NCI-H128 (cell line): ENCODE measurements at regions not wholly inside any gene's neighbourhood (a gene's known extent, or its start where the extent isn't known, plus 50 kb on each side); places are given as distances from the start of the nearest gene placed in this dataset.
"Not testable (repeated sequence)": the region's sequence is repeated elsewhere in the genome, so short reads cannot be mapped to it uniquely, and the experiment has no call there.

ENCODE experiments used
- DNase-seq: peaks from one replicate; lab custom pipeline; 2025; ENCODE audit not compliant: unreplicated experiment; lab: John Stamatoyannopoulos, UW

GRCh38 chr3:87109465-87109864, 117.6 kb upstream of the CHMP2B start:
- DNase-seq: no peak

DNA sequence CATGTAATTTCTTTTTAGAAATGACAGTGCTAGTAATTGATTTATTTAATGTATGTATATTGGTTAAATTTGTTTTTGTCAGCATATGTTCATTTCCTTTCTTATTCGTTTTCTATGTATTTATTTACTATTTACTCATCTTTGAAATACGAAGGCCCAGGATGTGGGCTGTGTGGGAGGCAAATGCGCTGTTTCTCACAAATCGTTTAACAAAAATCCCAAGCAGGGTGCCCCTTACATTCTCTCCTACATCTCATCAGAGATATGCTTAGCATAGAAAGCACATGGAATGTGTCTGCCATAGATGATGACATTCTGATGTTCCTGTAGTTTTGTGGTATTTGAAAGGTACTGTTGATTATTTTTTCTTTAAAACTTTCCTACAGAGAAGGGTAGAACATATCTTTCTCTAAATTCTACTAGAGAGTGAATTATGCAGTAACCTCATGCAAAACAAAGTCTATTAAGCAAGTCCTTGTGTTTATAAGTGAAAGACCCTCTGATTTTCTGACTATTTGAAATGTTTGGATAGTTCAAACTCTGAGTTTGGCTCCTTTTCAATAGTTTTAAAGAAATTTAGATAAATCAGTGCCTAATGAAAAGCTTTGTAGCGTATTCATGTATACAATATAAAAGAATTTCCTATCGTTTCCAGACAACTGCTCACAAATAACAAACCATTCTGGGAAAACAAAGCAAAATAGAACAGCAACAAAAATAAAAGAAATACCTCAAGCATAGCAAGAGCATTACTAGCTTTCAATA, 111.1 kb upstream of the VGLL3 start:
- no peak for DNase-seq

DNA sequence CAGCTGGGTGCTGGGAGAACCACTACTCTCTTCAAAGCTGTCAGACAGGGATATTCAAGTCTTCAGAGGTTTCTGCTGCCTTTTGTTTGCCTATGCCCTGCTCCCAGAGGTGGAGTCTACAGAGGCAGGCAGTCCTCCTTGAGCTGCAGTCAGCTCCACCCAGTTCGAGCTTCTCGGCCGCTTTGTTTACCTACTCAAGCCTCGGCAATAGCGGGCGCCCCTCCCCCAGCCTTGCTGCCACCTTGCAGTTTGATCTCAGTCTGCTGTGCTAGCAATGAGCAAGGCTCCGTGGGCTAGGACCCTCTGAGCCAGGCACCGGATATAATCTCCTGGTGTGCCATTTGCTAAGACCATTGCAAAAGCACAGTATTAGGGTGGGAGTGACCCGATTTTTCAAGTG, 106.8 kb upstream of the VGLL3 start:
- not testable (repeated sequence) for DNase-seq

- DNase-seq: no peak
These were observed 99.7 kb upstream of the VGLL3 start for GRCh38 chr3:87090631-87091030.

DNA sequence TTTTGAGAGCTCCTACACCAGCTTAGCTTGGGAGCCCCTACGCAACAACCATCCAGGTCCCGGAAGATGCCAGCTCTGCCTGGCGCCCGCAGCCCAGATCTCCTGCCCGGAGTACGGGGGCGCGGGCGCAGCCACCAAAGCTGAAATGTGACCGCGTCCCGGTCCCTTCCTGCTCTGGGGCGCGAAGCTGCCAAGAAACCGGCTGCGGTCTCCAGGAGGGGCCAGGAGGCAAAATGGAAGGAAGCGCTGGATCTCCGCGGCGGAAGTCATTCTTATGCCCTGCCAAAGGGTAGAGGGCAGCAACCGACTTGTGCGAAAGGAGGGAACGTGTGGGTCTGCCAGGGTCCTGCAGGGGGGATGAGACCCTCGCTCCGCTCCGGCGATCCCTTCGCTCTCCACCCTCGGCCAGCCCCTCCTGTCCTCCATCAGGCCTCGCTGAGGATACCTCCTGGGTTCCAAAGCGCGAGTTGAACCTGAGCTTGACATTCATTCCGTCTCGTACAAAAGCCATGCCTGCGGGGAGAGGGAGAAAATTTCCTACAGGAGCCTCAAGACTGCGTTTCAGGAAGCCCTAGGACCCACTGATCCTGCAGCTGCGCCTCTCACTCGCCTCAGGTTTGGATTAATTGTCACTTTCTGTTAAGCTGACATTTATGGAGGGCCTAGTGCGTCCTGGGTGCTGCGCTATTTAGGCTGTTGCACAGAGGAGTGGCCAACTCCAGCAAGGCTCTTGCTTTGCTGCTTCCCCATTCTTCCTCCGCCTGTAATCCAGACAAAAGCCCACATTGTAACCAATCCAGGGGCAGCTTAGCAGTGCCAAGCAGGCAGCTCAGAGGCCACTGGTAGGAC, 98.3 kb upstream of the VGLL3 start:
- DNase-seq: no peak

DNA sequence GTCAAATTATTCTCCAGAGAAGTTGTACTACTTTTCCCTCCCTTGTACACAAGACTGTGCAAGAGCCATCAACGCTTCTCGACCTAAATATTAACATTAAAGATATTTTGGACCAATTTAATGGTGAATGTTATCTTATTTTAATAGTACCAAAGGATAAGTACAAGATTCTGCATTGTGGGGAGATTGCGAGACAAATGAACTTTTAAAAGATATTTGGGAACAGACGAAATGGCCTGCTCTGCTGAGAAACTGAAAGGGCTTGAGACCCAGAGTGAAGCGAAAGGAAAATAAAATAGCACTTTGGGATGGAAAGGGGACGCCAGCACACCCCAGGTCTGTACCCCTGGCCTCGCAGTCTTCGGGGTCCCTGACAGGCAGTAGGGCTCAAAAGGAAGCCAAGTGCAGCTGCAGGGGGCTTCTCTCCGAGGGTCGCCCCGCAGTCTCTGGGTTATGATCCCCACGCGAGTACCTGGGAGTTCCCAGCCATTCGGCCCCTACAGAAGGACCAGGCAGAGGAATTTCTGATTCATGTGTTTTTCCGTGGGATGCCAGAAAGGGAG, 97.6 kb upstream of the VGLL3 start:
- no peak for DNase-seq

DNA sequence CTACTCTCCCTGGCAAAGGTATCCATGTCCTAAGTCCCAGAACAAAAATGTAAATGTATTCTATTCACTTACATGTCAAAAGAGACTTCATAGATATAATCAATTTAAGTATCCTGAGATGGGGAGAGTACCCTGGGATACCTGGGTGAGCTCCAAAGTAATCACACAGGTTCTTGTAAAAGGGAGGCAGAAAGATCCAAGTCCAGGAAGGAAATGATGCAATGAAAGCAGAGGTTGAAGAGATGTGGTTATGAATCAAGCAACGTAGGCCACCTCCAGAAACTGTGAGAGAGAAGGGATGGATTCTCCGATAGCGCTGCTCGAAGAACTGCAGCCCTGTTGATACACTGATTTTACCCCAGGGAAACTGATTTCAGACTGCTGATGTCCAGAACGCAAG, 93.9 kb upstream of the VGLL3 start:
- no peak for DNase-seq

- DNase-seq: peak; percentile 8
These were observed 92.0 kb upstream of the VGLL3 start for GRCh38 chr3:87082796-87083440.

DNA sequence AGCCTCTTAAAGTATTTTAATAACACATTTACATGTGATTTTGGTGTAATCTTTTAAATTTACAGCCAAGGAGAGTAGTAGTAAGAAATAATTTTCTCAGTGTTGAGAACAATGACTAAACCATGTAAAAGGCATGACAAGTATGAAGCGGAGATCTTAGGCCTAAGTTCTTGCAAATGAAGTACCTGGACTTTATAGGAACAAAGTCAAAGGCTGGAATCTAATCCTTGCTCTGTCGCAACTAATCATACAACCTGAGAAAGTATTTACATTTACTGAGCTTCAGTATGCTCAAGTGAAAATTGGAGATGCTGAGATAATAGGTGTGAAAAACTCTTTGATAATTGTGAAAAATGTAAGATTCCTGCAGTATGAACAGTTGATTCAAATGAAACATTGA, 86.4 kb upstream of the VGLL3 start:
- DNase-seq: no peak

DNA sequence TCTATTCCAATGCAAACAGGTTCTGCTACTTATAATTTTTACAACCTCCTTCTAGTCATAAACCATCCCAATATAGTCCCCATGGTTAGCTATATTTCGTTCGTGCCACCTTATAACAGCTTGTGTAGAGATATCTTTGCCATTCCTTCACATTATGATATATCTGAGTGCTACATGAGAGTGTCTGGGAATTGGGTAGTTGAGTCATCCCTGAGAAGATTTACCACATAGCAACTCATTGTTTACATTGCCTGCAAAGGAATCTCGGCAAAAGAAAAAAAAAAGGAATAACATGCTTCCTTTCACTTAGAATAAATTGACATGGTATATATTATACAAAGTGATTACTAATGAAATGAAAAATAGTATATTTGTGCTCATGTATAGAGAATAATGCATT, 86.0 kb upstream of the VGLL3 start:
- DNase-seq: no peak

- no peak for DNase-seq
These were observed 82.7 kb upstream of the VGLL3 start for GRCh38 chr3:87073496-87074145.

DNA sequence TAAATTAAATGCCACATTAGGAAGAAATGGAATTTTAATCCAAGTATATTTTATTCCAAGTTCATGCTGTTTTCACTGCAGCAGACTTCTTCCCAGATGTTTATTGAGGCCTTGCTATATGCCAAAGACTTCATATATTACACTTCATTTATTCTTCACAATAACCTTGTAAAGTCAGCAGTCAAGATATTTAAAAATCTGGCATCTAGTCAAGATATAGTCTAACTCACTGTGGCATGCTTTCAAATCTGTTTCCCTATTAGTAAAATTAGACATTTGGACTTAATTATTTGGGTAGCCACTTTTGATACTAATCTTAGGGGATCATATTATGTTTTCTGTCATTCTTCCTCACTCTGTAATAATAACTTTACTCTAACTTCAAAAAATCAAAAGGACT, 81.5 kb upstream of the VGLL3 start:
- DNase-seq: no peak

DNA sequence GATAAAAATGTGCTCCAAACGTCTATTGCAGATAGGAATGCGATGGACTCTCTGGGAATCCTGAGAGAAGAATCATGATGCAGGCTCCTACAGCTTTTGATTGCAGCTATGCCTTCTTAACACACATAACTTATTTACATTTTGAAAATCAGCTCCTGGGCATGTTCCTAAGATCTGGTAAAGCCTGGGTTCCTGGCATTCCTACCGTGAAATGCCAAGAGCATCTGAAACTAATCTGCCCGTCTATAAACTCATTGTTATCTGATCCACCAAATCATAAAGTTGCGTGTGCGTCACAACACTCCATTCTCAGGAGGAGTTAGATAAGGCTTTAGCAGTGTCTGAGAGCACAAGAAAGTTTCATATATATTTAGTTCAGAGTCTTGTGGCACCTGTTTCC, 79.0 kb upstream of the VGLL3 start:
- DNase-seq: no peak

- DNase-seq: no peak
These were observed 78.1 kb upstream of the VGLL3 start for GRCh38 chr3:87069021-87069420.

- DNase-seq: no peak
These were observed 71.7 kb upstream of the VGLL3 start for GRCh38 chr3:87062685-87063084.

- no peak for DNase-seq
These were observed 66.5 kb upstream of the VGLL3 start for GRCh38 chr3:87057474-87057873.

GRCh38 chr3:87053553-87053952, 62.6 kb upstream of the VGLL3 start:
- no peak for DNase-seq

GRCh38 chr3:87052499-87053260, 61.7 kb upstream of the VGLL3 start:
- no peak for DNase-seq

- no peak for DNase-seq
These were observed 56.9 kb upstream of the VGLL3 start for GRCh38 chr3:87047852-87048251.

GRCh38 chr3:87046241-87046640, 55.3 kb upstream of the VGLL3 start:
- DNase-seq: no peak
